Left ventricle myocardium inferior (tissue), 1 donor: ENCODE measurements at regions not wholly inside any gene's neighbourhood (a gene's known extent, or its start where the extent isn't known, plus 50 kb on each side); places are given as distances from the start of the nearest gene placed in this dataset.
A peak's percentile ranks its signal among the peaks of the same experiment; 100 is the strongest.

ENCODE experiments used
- DNase-seq: peaks from one replicate; pipeline ENCODE4 v3.0.0-alpha.2; 2020
- H3K27ac ChIP-seq: fragments of 200-600 bp; replicated peaks from 2 replicates; pipeline ENCODE4 v1.8.0; 2021
- H3K27me3 ChIP-seq: fragments of 200-600 bp; 2 replicates; pipeline ENCODE4 v1.8.0; 2021; ENCODE audit warnings: low read depth
- H3K36me3 ChIP-seq: fragments of 200-600 bp; 2 replicates; pipeline ENCODE4 v1.8.0; 2021
- H3K4me1 ChIP-seq: fragments of 200-600 bp; 2 replicates; pipeline ENCODE4 v1.8.0; 2021
- H3K4me3 ChIP-seq: fragments of 200-600 bp; 2 replicates; pipeline ENCODE4 v1.8.0; 2021; ENCODE audit warnings: mild to moderate bottlenecking, moderate library complexity
- H3K9me3 ChIP-seq: fragments of 200-600 bp; replicated peaks from 2 replicates; pipeline ENCODE4 v1.8.0; 2021
- intact Hi-C: fragments of 100-400 bp; cut with micrococcal nuclease; formaldehyde crosslinking; loops from one replicate; pipeline ENCODE4 v1.11.0; 2022
- TF ChIP-seq, protein P1 (sequence below): fragments of 200-600 bp; IDR thresholded peaks from 2 replicates; pipeline ENCODE4 v1.8.0; 2021; ENCODE audit warnings: antibody characterized with exemption, mild to moderate bottlenecking, borderline replicate concordance
- donor health status: DM: no; HTN: yes; CAD: no; lungs with severe emphysema.

DNA sequence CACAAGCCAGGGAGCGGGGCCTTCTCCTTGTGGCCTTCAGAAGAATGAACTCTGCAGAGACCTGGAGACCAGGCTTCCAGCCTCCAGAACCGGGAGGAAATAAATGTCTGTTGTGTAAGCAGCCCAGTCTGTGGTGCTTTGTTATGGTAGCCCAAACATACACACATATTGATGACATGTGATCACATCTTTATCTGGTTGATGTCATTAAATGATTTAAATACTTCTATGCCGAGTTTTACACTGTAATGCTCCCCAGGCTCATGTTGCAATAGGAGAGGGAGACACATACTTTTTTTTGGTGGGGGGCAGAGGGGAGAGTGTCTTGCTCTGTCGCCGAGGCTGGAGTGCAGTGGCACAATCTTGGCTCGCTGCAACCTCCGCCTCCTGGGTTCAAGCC is 188.0 kb upstream of the IRS2 start:
- Histone ChIP-seq H3K36me3 (no peaks in the 10 kb centered on the region), H3K27me3 (no peaks in the 10 kb centered on the region), H3K9me3 (peaks cover 9% of the 10 kb centered on the region), H3K27ac (no peak overlapping the region), H3K4me3 (no peak overlapping the region), H3K4me1 (peaks cover 11% of the 10 kb centered on the region)
- intact Hi-C loops, result no loop called here
- DNase-seq, result no peak
- TF ChIP-seq, protein P1, sequence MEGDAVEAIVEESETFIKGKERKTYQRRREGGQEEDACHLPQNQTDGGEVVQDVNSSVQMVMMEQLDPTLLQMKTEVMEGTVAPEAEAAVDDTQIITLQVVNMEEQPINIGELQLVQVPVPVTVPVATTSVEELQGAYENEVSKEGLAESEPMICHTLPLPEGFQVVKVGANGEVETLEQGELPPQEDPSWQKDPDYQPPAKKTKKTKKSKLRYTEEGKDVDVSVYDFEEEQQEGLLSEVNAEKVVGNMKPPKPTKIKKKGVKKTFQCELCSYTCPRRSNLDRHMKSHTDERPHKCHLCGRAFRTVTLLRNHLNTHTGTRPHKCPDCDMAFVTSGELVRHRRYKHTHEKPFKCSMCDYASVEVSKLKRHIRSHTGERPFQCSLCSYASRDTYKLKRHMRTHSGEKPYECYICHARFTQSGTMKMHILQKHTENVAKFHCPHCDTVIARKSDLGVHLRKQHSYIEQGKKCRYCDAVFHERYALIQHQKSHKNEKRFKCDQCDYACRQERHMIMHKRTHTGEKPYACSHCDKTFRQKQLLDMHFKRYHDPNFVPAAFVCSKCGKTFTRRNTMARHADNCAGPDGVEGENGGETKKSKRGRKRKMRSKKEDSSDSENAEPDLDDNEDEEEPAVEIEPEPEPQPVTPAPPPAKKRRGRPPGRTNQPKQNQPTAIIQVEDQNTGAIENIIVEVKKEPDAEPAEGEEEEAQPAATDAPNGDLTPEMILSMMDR, result no peak

DNA sequence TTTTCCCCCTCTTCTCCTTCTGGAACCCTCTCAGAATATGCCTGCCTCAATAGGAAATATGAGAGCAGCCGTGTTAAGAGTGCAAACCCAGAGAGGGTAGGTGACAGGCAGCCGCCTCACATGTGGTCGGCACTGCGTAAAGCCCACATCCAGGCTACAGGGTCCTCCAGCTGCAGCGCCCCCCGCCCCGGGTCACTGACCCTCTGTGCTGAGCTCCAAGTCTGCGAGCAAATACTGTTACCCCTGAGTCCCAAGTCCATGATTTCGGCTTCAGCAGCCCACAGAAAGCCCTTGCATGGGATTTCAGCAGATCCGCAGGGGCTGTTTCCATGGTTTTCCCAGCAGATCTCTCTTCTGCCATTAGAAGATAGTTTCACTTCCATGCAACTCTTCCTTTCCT is 186.9 kb upstream of the IRS2 start:
- Histone ChIP-seq H3K4me1 (peaks cover 16% of the 10 kb centered on the region), H3K27me3 (no peaks in the 10 kb centered on the region), H3K4me3 (no peak overlapping the region), H3K27ac (no peak overlapping the region), H3K36me3 (no peaks in the 10 kb centered on the region), H3K9me3 (peaks cover 9% of the 10 kb centered on the region)
- TF ChIP-seq, protein P1, result no peak
- intact Hi-C loops, result no loop called here
- no peak for DNase-seq

DNA sequence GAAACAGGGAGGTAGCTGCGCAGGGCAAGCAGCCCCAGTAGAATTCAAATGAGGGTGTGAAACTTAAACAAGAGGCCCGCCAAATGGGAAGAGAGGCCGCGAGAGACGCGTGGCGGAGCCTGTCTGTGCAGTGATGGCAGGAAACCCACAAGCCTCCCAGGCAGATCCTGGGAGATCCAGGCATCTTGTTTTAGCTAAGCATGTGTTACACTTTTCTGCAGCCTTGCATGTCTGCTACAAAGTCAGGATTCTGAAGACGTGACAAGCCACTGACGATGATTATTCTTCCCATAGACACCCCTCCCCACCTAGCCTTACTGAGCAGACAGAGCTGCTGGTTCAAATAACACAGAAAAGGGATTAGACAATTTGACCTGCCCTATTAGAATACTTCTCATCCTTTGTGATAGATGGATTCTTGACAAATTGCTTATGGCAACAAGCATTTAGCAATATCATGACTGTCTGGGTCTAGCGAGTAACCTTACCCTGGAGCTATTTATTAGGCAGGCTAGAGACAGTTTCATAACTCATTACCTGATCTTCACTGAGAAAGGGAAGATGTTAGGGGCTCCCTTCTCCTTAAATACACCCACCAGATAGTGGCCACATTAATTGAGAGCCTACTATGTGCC is 185.2 kb upstream of the IRS2 start:
- peaks cover 14% of the 10 kb centered on the region for H3K4me1 ChIP-seq
- peaks cover 9% of the 10 kb centered on the region for H3K9me3 ChIP-seq
- peak; percentile 42 for DNase-seq
- H3K36me3 ChIP-seq, result no peaks in the 10 kb centered on the region
- peak overlapping the region; percentile 37 for H3K27ac ChIP-seq
- no peaks in the 10 kb centered on the region for H3K27me3 ChIP-seq
- intact Hi-C loops, result no loop called here
- no peak overlapping the region for H3K4me3 ChIP-seq
- TF ChIP-seq, protein P1, result no peak

DNA sequence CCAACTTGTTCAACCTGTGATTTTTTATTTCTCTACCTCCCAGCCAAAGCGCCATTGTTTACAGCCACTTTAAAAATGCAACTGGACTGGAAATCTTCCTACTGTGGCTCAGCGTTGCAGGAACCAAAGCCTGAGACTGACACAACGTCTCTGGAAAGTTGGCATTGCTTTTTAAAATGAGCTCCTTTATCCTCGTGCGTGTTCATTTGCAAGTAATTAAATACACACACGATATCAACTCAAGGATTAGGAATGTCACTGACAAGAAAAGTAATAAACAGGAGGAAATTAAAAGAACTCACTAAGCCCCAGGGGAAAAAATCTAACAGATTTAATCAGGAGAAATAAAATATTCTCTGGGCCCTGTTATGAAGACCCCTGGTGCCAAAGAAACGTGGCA is 184.6 kb upstream of the IRS2 start:
- intact Hi-C loops, result no loop called here

DNA sequence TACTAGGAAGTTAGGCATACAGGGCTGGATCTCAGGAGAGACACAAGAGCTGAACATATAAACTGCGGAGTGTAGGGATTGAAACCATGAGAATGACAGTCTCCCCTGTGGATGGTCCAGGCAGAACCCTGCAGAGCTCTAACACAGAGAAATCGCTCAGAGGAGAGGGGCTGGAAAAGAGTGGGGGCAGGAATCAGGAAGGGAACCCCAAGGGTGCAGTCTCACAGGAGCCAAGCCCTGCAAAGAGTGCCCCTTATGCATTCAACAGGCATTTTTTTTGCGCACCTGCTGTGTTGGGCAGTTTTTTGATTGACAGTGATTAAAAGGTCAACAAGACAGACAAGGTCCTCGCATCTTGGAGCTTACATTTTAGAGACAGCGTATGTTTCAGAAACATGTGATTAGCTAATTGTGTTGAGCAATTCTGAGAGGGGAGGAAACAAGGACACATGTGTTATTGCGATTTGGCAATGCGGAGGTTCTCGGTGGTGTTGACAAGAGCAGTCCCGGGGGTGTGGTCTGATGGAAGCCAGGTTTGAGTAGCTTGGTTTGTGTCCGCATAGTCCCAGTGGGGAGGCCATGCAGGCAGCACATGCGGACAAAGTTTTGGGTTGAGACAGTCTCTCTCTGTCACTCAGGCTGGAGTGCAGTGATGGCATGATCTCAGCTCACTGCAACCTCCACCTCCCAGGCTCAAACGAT is 182.6 kb upstream of the IRS2 start:
- Histone ChIP-seq H3K9me3 (peaks cover 9% of the 10 kb centered on the region), H3K4me1 (peaks cover 4% of the 10 kb centered on the region), H3K36me3 (no peaks in the 10 kb centered on the region), H3K27ac (peak overlapping the region; percentile 39), H3K27me3 (peaks cover under 1% of the 10 kb centered on the region), H3K4me3 (no peak overlapping the region)
- intact Hi-C loops, result no loop called here
- peak; percentile 86 for DNase-seq
- TF ChIP-seq, protein P1, result no peak

More for the DNA sequence above, 184.6 kb upstream of the IRS2 start:
- H3K27ac ChIP-seq, result peak overlapping the region; percentile 37
- TF ChIP-seq, protein P1, result no peak
- H3K4me3 ChIP-seq, result no peak overlapping the region
- no peak for DNase-seq
- H3K36me3 ChIP-seq, result no peaks in the 10 kb centered on the region
- peaks cover 8% of the 10 kb centered on the region for H3K4me1 ChIP-seq
- H3K9me3 ChIP-seq, result peaks cover 9% of the 10 kb centered on the region
- no peaks in the 10 kb centered on the region for H3K27me3 ChIP-seq
